ENCODE measurements at regions not wholly inside any gene's neighbourhood (a gene's known extent, or its start where the extent isn't known, plus 50 kb on each side); places are given as distances from the start of the nearest gene placed in this dataset.
"Not testable (repeated sequence)": the region's sequence is repeated elsewhere in the genome, so short reads cannot be mapped to it uniquely, and the experiment has no call there.

DNA sequence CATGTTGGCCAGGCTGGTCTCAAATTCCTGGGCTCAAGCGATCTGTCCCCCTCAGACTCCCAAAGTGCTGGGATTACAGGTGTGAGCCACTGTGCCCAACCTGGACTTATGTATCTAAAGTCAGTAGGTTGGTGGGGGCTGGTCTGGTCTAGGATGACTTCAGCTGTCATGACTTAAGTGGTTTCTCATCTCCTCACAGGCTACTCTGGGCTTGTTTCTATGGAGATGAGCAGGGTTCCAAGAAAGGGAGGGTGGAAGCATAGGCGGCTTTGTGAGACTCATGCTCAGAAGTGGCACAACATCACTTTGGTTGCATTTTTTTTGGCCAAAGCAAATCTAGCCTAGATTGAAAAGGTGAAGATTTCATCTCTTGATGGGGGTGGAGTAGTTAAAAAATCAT lies 115.9 kb upstream of the IVNS1ABP start:
- H3K27me3 Mint-ChIP-seq: no peaks in the 10 kb centered on the region
- H3K9me3 Mint-ChIP-seq: peaks cover 12% of the 10 kb centered on the region
- H3K27ac Mint-ChIP-seq: no peak overlapping the region
- H3K36me3 Mint-ChIP-seq: no peaks in the 10 kb centered on the region
- H3K4me3 Mint-ChIP-seq: no peak overlapping the region
- no peak for DNase-seq (ENCODE audit: extremely low spot score, unreplicated experiment)
- no peak for TF ChIP-seq CTCF (conservative IDR thresholded peaks at IDR 0.05)
- H3K4me1 Mint-ChIP-seq (ENCODE audit: unreplicated experiment): no peaks in the 10 kb centered on the region

DNA sequence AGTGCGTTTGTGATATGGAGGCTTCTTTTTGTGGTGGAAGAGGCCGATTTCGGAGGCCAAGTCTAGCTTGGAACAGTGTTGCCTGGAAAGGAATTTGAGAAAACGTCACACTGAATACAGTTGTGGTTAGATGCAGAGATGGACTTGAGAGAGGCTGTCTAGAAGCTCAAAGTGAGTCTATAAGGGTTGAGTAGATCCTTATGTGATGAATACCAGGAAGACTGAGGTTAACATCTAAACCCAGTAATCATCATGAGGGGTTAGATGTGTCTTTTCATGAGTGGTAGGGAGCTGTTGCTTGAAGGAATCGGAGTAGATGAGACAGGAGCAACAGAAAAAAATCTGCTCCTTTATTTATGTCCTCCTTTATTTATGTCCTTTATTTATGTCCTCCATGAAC lies 114.6 kb upstream of the IVNS1ABP start:
- Mint-ChIP-seq H3K27me3 (no peaks in the 10 kb centered on the region), H3K27ac (no peak overlapping the region), H3K4me1 (ENCODE audit: unreplicated experiment) (no peaks in the 10 kb centered on the region), H3K9me3 (peaks cover 12% of the 10 kb centered on the region), H3K36me3 (no peaks in the 10 kb centered on the region), H3K4me3 (no peak overlapping the region)
- DNase-seq (ENCODE audit: extremely low spot score, unreplicated experiment): no peak
- TF ChIP-seq CTCF (conservative IDR thresholded peaks at IDR 0.05): no peak

DNA sequence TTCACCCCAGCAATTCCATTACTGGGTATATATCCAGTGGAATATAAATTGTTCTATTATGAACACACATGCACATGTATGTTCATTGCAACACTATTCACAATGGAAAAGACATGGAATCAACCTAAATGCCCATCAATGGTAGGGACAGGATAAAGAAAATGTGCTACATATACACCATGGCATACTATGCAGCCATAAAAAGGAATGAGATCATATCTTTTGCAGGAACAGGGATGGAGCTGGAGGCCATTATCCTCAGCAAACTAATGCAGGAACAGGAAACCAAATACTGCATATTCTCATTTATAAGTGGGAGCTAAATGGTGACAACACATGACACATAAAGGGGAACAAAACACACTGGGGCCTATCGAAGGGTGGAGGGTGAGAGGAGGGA lies 112.6 kb upstream of the IVNS1ABP start:
- peaks cover 12% of the 10 kb centered on the region for H3K9me3 Mint-ChIP-seq
- not testable (repeated sequence) for H3K27me3 Mint-ChIP-seq; H3K4me1 Mint-ChIP-seq (ENCODE audit: unreplicated experiment); DNase-seq (ENCODE audit: extremely low spot score, unreplicated experiment); H3K27ac Mint-ChIP-seq; H3K36me3 Mint-ChIP-seq; H3K4me3 Mint-ChIP-seq

DNA sequence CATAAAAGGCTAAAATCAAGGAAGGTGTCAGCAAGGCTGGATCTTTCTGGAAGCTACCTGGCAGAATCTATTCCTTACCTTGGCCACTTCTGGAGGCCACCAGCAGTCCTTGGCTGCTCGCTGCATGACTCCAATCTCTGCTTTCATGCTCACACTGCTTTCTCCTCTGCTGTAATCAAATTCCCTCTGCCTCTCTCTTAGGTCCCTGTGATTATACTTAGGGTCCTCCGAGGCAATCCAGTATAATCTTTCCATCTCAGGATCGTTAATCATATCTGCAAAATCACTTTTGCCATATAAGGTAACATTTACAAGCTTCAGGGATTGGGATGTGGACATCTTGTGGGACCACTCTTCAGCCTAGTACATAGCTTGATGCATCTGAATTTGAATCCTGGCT lies 110.7 kb upstream of the IVNS1ABP start:
- Mint-ChIP-seq H3K27me3 (no peaks in the 10 kb centered on the region), H3K4me3 (no peak overlapping the region), H3K36me3 (no peaks in the 10 kb centered on the region), H3K9me3 (peaks cover 12% of the 10 kb centered on the region), H3K4me1 (ENCODE audit: unreplicated experiment) (no peaks in the 10 kb centered on the region), H3K27ac (no peak overlapping the region)
- TF ChIP-seq CTCF (conservative IDR thresholded peaks at IDR 0.05): no peak
- no peak for DNase-seq (ENCODE audit: extremely low spot score, unreplicated experiment)

GRCh38 chr1:185427264-185427663 lies 110.2 kb upstream of the IVNS1ABP start:
- H3K27ac Mint-ChIP-seq: no peak overlapping the region
- H3K4me1 Mint-ChIP-seq (ENCODE audit: unreplicated experiment): no peaks in the 10 kb centered on the region
- peaks cover 12% of the 10 kb centered on the region for H3K9me3 Mint-ChIP-seq
- no peaks in the 10 kb centered on the region for H3K36me3 Mint-ChIP-seq
- no peak for DNase-seq (ENCODE audit: extremely low spot score, unreplicated experiment)
- H3K4me3 Mint-ChIP-seq: no peak overlapping the region
- no peaks in the 10 kb centered on the region for H3K27me3 Mint-ChIP-seq
- TF ChIP-seq CTCF (conservative IDR thresholded peaks at IDR 0.05): no peak

DNA sequence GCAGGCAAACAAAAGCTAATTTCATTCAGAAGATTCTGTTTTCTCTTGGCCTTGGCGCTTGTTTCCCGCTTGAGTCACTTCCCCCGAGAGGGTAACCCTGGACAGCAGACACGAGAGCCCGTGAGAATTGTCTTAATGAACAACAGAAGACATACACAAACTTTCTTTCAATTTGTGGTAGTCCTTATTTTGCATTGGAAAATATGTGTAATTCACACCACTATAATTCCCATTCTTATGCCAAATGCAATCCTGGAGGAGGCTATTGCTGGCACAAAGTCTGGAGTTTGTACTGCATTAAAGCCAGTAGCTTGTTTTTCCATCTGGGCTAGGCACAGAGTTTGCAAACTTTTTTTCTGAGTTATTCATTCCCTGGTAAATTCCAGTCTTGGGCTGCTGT lies 109.8 kb upstream of the IVNS1ABP start:
- Mint-ChIP-seq H3K27ac (no peak overlapping the region), H3K27me3 (no peaks in the 10 kb centered on the region), H3K4me3 (no peak overlapping the region), H3K36me3 (no peaks in the 10 kb centered on the region), H3K4me1 (ENCODE audit: unreplicated experiment) (no peaks in the 10 kb centered on the region), H3K9me3 (peaks cover 12% of the 10 kb centered on the region)
- DNase-seq (ENCODE audit: extremely low spot score, unreplicated experiment): no peak
- TF ChIP-seq CTCF (conservative IDR thresholded peaks at IDR 0.05): no peak

Measured in type B pancreatic cell (in vitro differentiated cells).